Lung (tissue), 11 donors: ENCODE measurements at regions not wholly inside any gene's neighbourhood (a gene's known extent, or its start where the extent isn't known, plus 50 kb on each side); places are given as distances from the start of the nearest gene placed in this dataset.

ENCODE experiments used
- ATAC-seq: fragments of 200-7000 bp; cut with Tn5 transposase; one replicate; pipeline ENCODE4 v1.9.1; 2020; ENCODE audit warnings: moderate number of reproducible peaks; ENCODE audit not compliant: insufficient read depth, low FRiP score
- DNase-seq, 3 donors: peaks; one replicate each; pipeline ENCODE4 v3.0.0-alpha.2; 2013 to 2017
- H3K27ac ChIP-seq, 2 donors: one replicate each; pipeline ENCODE4 v1.5.1; 2013; ENCODE audit warnings: mild to moderate bottlenecking in 2 of 2, moderate library complexity in 2 of 2, control low read depth in 1 of 2, inconsistent platforms in 1 of 2, low read depth in 1 of 2, low read length in 1 of 2
- H3K27me3 ChIP-seq, 3 donors: one replicate each; pipeline ENCODE4 v1.5.1; 2013; ENCODE audit warnings: low read length in 2 of 3; ENCODE audit not compliant: control insufficient read depth in 3 of 3, insufficient read depth in 3 of 3
- H3K36me3 ChIP-seq, 4 donors: one replicate each; pipeline ENCODE4 v1.5.1; 2013; ENCODE audit warnings: low read length in 4 of 4, mild to moderate bottlenecking in 1 of 4, moderate library complexity in 1 of 4; ENCODE audit not compliant: control insufficient read depth in 4 of 4, insufficient read depth in 4 of 4
- H3K4me1 ChIP-seq, 5 donors: one replicate each; pipeline ENCODE4 v1.5.1; 2013; ENCODE audit warnings: low read length in 5 of 5, mild to moderate bottlenecking in 2 of 5, moderate library complexity in 1 of 5; ENCODE audit not compliant: control insufficient read depth in 5 of 5, insufficient read depth in 5 of 5
- H3K4me3 ChIP-seq: one replicate; pipeline ENCODE4 v1.5.1; 2013; ENCODE audit warnings: mild to moderate bottlenecking, control low read depth, moderate library complexity
- H3K9ac ChIP-seq, 2 donors: one replicate each; pipeline ENCODE4 v1.5.1; 2013; ENCODE audit warnings: low read length in 2 of 2, control low read depth in 1 of 2; ENCODE audit not compliant: insufficient read depth in 1 of 2
- H3K9me3 ChIP-seq, 4 donors: one replicate each; pipeline ENCODE4 v1.5.1; 2013; ENCODE audit warnings: low read length in 3 of 4, mild to moderate bottlenecking in 1 of 4, moderate library complexity in 1 of 4; ENCODE audit not compliant: control insufficient read depth in 4 of 4, insufficient read depth in 3 of 4
- CTCF ChIP-seq: IDR thresholded peaks from 2 replicates; pipeline ENCODE4 v1.5.1; 2012; ENCODE audit warnings: mild to moderate bottlenecking; ENCODE audit errors: control extremely low read depth, extremely low read depth
- WGBS, 2 donors: extraction: QIAGEN DNeasy Blood & Tissue Kit; methylation state at CpG; one replicate each; pipeline ENCODE4 v1.1.7; 2013; 5-methylcytosine and 5-hydroxymethylcytosine counted together
- donor health status: control.
- donor health status: control.
- donor health status: Bipolar disorder and iron deficiency.
- donor health status: healthy.
- donor health status: DM: yes; HTN: yes; CAD: no.

GRCh38 chr12:86774841-86775388 lies 518.7 kb upstream of the MGAT4C start:
- Histone ChIP-seq H3K27me3 (no peaks in the 10 kb centered on the region), H3K9ac (no peak overlapping the region), H3K36me3 (no peaks in the 10 kb centered on the region), H3K27ac (no peak overlapping the region), H3K4me1 (peaks cover 0 to 3% (median 3%) of the 10 kb centered on the region in 5 donors), H3K4me3 (no peak overlapping the region), H3K9me3 (no peaks in the 10 kb centered on the region)
- DNase-seq (peak in 1 of 3 donors; percentile 8), ATAC-seq (no peak)
- no peak for TF ChIP-seq CTCF
- 77 to 91% methylated on average over 1 of the region's 1 CpG for WGBS, 2 donors

DNA sequence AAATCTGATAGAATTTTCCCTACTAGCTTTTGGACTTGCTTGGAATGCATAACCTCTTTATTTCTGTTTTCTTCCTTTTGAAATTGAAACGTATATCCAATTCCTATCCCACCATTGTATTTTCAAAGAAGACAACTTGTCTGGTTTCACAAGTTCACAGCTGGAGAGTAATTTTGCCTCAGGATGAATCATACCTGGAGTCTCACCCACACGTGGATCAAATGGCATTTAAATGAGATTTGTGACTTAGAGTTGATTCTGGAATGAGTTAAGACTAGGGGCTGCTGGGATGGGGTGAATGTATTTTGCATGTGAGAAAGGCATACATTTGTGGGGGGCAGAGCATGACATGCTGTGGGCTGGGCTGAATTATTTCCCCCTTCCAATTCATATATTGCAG lies 516.5 kb upstream of the MGAT4C start:
- Histone ChIP-seq H3K27ac (no peak overlapping the region), H3K4me1 (peaks cover 0 to 3% (median 0%) of the 10 kb centered on the region in 5 donors), H3K4me3 (no peak overlapping the region), H3K9ac (no peak overlapping the region), H3K9me3 (no peaks in the 10 kb centered on the region), H3K27me3 (no peaks in the 10 kb centered on the region), H3K36me3 (no peaks in the 10 kb centered on the region)
- DNase-seq, result no peak
- TF ChIP-seq CTCF, result no peak
- WGBS, 2 donors, result 62 to 72% methylated on average over 2 of the region's 2 CpGs
- no peak for ATAC-seq

GRCh38 chr12:86770871-86771270 lies 514.7 kb upstream of the MGAT4C start:
- H3K4me3 ChIP-seq, result no peak overlapping the region
- H3K27me3 ChIP-seq, result no peaks in the 10 kb centered on the region
- TF ChIP-seq CTCF, result no peak
- H3K36me3 ChIP-seq, result no peaks in the 10 kb centered on the region
- ATAC-seq (no peak), DNase-seq (no peak)
- no peaks in the 10 kb centered on the region for H3K4me1 ChIP-seq
- no peak overlapping the region for H3K9ac ChIP-seq
- H3K9me3 ChIP-seq, result no peaks in the 10 kb centered on the region
- H3K27ac ChIP-seq, result no peak overlapping the region

DNA sequence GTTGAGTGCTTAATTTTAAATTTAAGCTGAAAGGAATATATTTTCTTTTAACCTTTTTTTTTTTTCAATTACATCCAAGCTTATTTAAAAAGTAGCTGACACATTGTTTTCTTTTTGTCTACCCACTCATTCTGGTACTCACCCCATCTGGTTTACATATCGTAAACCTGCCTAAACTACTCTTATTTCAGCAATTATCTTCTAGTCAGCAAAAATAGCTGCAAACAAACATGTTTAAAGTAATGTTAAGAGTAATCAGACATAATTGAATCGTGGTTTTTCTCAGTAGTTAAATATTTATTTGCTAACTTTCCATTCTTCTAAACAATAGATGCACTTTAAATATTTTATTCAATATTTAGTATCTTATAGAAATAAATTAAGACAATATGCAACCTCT lies 492.7 kb upstream of the MGAT4C start:
- H3K36me3 ChIP-seq, result no peaks in the 10 kb centered on the region
- ATAC-seq (no peak), DNase-seq (no peak)
- H3K4me1 ChIP-seq, result no peaks in the 10 kb centered on the region
- H3K9ac ChIP-seq, result no peak overlapping the region
- WGBS, 2 donors, result 66 to 76% methylated on average over 2 of the region's 2 CpGs
- TF ChIP-seq CTCF, result no peak
- no peak overlapping the region for H3K4me3 ChIP-seq
- H3K9me3 ChIP-seq, result no peaks in the 10 kb centered on the region
- no peaks in the 10 kb centered on the region for H3K27me3 ChIP-seq
- no peak overlapping the region for H3K27ac ChIP-seq
